Smooth muscle cell (in vitro differentiated cells): ENCODE measurements at regions not wholly inside any gene's neighbourhood (a gene's known extent, or its start where the extent isn't known, plus 50 kb on each side); places are given as distances from the start of the nearest gene placed in this dataset.

Experiments used
- DNase-seq: peaks from one replicate; lab custom pipeline; 2025; ENCODE audit not compliant: unreplicated experiment; lab: John Stamatoyannopoulos, UW
- H2AFZ ChIP-seq: fragments of 200-600 bp; sonication (generic); 2 replicates; pipeline ENCODE4 v1.6.0; 2016; ENCODE audit warnings: antibody characterized with exemption, low read depth, mild to moderate bottlenecking
- H3F3A ChIP-seq: fragments of 200-600 bp; sonication (generic); 2 replicates; pipeline ENCODE4 v1.6.0; 2017; ENCODE audit warnings: antibody characterized with exemption, low read depth
- H3K27ac ChIP-seq: fragments of 200-600 bp; sonication (generic); 2 replicates; pipeline ENCODE4 v1.5.1; 2016; ENCODE audit warnings: low read depth, mild to moderate bottlenecking
- H3K27me3 ChIP-seq: fragments of 200-600 bp; sonication (generic); 2 replicates; pipeline ENCODE4 v1.6.1; 2016; ENCODE audit warnings: low read depth, mild to moderate bottlenecking
- H3K36me3 ChIP-seq: fragments of 200-600 bp; sonication (generic); 2 replicates; pipeline ENCODE4 v1.5.1; 2016; ENCODE audit warnings: low read depth
- H3K4me1 ChIP-seq: fragments of 200-600 bp; sonication (generic); 2 replicates; pipeline ENCODE4 v1.5.1; 2016; ENCODE audit warnings: low read depth
- H3K4me2 ChIP-seq: fragments of 200-600 bp; sonication (generic); 2 replicates; pipeline ENCODE4 v1.6.0; 2016; ENCODE audit warnings: mild to moderate bottlenecking
- H3K4me3 ChIP-seq: fragments of 200-600 bp; sonication (generic); 2 replicates; pipeline ENCODE4 v1.5.1; 2016; ENCODE audit warnings: mild to moderate bottlenecking
- H3K79me2 ChIP-seq: fragments of 200-600 bp; sonication (generic); 2 replicates; pipeline ENCODE4 v1.6.0; 2016; ENCODE audit warnings: low read depth, mild to moderate bottlenecking
- H3K9ac ChIP-seq: fragments of 200-600 bp; sonication (generic); 2 replicates; pipeline ENCODE4 v1.6.0; 2016; ENCODE audit warnings: low read depth
- H3K9me3 ChIP-seq: fragments of 200-600 bp; sonication (generic); replicated peaks from 2 replicates; pipeline ENCODE4 v1.5.1; 2016; ENCODE audit warnings: low read depth
- H4K20me1 ChIP-seq: fragments of 200-600 bp; sonication (generic); 2 replicates; pipeline ENCODE4 v1.6.0; 2016; ENCODE audit warnings: low read depth
- WGBS: methylation state at CpG from one replicate; pipeline ENCODE4 v1.1.7; 2016; ENCODE audit warnings: low lambda C conversion rate; 5-methylcytosine and 5-hydroxymethylcytosine counted together
- TF ChIP-seq, protein P1 (sequence below): fragments of 200-600 bp; sonication (generic); IDR thresholded peaks from 2 replicates; pipeline ENCODE4 v1.5.1; 2017; ENCODE audit warnings: borderline replicate concordance, mild to moderate bottlenecking, antibody characterized with exemption; ENCODE audit not compliant: insufficient read depth, poor library complexity, severe bottlenecking

- Histone ChIP-seq H3K4me2 (no peak overlapping the region), H3K27ac (no peak overlapping the region), H3K36me3 (no peaks in the 10 kb centered on the region), H3K9me3 (no peaks in the 10 kb centered on the region), H3F3A (no peaks in the 10 kb centered on the region), H3K79me2 (no peaks in the 10 kb centered on the region), H3K4me3 (no peak overlapping the region), H3K9ac (no peak overlapping the region), H4K20me1 (no peaks in the 10 kb centered on the region), H3K4me1 (no peaks in the 10 kb centered on the region), H3K27me3 (no peaks in the 10 kb centered on the region), H2AFZ (no peak overlapping the region)
- TF ChIP-seq, protein P1, sequence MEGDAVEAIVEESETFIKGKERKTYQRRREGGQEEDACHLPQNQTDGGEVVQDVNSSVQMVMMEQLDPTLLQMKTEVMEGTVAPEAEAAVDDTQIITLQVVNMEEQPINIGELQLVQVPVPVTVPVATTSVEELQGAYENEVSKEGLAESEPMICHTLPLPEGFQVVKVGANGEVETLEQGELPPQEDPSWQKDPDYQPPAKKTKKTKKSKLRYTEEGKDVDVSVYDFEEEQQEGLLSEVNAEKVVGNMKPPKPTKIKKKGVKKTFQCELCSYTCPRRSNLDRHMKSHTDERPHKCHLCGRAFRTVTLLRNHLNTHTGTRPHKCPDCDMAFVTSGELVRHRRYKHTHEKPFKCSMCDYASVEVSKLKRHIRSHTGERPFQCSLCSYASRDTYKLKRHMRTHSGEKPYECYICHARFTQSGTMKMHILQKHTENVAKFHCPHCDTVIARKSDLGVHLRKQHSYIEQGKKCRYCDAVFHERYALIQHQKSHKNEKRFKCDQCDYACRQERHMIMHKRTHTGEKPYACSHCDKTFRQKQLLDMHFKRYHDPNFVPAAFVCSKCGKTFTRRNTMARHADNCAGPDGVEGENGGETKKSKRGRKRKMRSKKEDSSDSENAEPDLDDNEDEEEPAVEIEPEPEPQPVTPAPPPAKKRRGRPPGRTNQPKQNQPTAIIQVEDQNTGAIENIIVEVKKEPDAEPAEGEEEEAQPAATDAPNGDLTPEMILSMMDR: no peak
- DNase-seq: no peak
Measured at GRCh38 chr1:98292994-98293393, 368.5 kb upstream of the SNX7 start.

DNA sequence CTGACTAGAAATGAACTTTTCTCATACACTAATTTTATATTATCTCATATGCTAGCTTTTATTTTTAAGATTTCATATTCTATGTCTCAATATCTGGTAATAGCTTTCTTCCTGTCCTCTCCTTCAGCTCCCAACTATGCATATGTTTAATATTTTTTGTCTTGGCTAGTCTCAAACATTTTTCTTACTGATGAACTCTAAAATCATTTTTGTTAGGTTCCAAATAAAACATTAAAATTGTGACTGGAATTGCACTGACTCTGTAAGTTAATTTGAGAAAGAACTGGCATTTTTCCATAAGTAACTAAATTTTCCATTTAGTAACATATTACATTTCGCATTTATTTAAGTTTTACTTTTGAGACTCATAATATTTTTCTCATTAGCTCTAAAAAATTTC is 368.5 kb upstream of the DPYD start:
- Histone ChIP-seq H3K4me1 (no peaks in the 10 kb centered on the region), H3K4me3 (no peak overlapping the region), H3K27me3 (no peaks in the 10 kb centered on the region), H3K9ac (no peak overlapping the region), H3K4me2 (no peak overlapping the region), H4K20me1 (no peaks in the 10 kb centered on the region), H2AFZ (no peak overlapping the region), H3K79me2 (no peaks in the 10 kb centered on the region), H3F3A (no peaks in the 10 kb centered on the region), H3K36me3 (no peaks in the 10 kb centered on the region), H3K27ac (no peak overlapping the region), H3K9me3 (no peaks in the 10 kb centered on the region)
- WGBS: 96% methylated on average over 1 of the region's 1 CpG
- no peak for DNase-seq
- TF ChIP-seq, protein P1: no peak

GRCh38 chr1:98288494-98288893 is 367.7 kb upstream of the DPYD start:
- TF ChIP-seq, protein P1: no peak
- Histone ChIP-seq H3K4me3 (no peak overlapping the region), H4K20me1 (no peaks in the 10 kb centered on the region)

DNA sequence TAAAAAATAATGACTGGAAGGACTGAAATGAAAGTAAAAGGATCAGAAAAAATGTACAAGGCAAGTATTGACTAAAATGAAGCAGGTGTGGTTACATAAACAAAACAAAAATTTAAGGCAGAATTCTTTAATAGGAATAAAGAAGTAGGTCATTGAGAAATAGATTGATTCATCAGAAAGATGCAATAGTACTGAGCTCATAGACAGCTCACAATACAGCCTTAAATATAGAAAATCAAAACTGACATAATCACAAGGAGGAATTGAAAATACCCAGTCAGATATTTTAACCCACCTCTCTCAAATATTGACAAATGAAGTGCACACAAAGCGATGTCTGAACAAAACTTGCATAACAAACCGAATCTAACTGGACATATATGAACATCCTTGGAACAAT is 366.8 kb upstream of the DPYD start:
- H3K4me3 ChIP-seq: no peak overlapping the region
- WGBS: 91% methylated on average over 2 of the region's 2 CpGs
- TF ChIP-seq, protein P1: no peak
- no peaks in the 10 kb centered on the region for H3K9me3 ChIP-seq
- H3K27ac ChIP-seq: no peak overlapping the region
- H3K27me3 ChIP-seq: no peaks in the 10 kb centered on the region
- no peaks in the 10 kb centered on the region for H4K20me1 ChIP-seq
- no peaks in the 10 kb centered on the region for H3K4me1 ChIP-seq
- no peak overlapping the region for H3K9ac ChIP-seq
- no peak overlapping the region for H3K4me2 ChIP-seq
- H2AFZ ChIP-seq: no peak overlapping the region
- no peak for DNase-seq
- no peaks in the 10 kb centered on the region for H3K36me3 ChIP-seq
- no peaks in the 10 kb centered on the region for H3F3A ChIP-seq
- no peaks in the 10 kb centered on the region for H3K79me2 ChIP-seq

More at GRCh38 chr1:98288494-98288893, 367.7 kb upstream of the DPYD start:
- Histone ChIP-seq H3K79me2 (no peaks in the 10 kb centered on the region), H3K4me1 (no peaks in the 10 kb centered on the region), H3K9me3 (no peaks in the 10 kb centered on the region), H3K9ac (no peak overlapping the region), H3K27me3 (no peaks in the 10 kb centered on the region), H3K27ac (no peak overlapping the region), H3F3A (no peaks in the 10 kb centered on the region), H3K36me3 (no peaks in the 10 kb centered on the region), H3K4me2 (no peak overlapping the region), H2AFZ (no peak overlapping the region)
- DNase-seq: no peak
- WGBS: 92% methylated on average over 2 of the region's 2 CpGs
